ENCODE measurements at regions not wholly inside any gene's neighbourhood (a gene's known extent, or its start where the extent isn't known, plus 50 kb on each side); places are given as distances from the start of the nearest gene placed in this dataset.
"Not testable (repeated sequence)": the region's sequence is repeated elsewhere in the genome, so short reads cannot be mapped to it uniquely, and the experiment has no call there.

DNA sequence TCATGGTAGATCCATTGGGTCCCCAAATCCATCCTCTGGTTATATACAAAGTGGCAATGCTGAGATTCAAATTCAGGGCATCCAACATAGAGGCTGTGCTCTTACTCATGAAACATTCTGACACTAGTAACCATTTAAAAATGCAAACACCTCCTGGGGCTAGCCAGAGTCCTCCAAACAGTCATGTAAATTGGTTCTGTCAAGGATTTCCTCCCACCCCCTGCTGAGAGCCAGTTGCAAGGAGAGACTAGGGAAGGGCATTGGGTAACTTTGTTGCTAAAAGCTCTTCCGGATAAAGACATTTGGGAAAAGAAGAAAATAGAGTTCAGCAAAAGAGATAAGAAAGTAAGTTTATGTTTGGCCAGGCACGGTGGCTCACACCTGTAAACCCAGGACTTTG is 58.3 kb downstream of the ART5 start:
- not testable (repeated sequence) for DNase-seq

DNA sequence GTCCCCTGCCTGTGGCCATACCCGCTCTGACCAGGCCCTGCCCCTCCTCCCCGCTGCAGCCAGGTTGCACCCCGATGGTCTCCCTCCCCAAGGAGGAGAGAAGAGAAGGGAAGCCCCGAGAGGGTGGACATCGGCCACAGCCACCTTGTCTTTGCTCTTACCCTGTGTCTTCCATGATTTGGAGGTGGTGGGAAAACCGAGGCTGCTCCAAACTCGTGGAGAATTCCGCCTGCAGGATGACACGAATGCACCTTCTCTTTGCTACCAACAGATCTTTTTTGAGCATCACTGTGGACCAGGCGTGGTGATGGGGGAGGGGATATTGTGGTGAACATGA is 60.4 kb downstream of the ART5 start:
- DNase-seq, result not testable (repeated sequence)

DNA sequence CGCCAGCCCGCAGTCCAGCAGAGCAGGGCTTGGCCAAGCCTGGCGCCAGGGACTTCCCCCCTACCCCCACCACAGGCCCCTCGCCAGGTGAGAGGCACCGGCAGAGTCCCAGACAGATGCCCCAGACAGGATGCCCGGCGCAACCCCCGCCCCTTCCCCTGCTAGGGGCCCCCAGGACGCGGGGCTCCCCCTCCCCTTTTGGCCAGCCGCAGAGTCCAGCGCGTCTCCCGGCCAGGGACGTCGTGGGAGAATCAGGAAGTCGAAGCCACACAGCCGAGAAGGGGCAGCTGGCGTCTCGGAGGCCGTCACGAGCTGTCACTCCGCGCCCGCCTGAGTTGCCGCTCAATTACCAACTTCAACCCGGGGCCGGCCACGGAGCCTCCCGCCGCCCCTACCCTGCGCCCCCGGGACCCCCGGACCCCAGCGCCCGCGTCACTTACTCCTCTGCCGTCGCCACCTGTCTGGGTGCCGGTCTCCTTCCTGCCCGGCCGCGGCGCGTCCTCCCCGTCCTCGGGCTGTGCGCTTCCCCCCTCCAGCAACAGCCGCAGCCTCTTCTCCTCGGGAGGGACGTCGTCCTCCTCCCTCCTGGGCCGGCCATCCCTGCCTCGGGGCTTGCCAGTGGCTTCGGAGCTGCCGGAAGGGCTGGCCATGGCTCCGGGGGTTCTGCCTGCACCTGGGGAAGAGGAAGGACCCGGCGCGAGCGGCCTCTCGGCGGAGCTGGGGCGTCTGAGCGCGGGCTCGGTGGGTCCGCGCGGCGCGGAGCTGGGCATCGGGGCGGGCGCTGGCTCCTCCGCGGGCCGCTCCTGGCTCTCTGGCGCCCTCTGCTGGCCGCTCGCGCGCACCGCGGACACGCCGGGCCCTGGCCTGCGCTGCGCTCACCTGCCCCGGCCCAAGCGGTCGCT is 61.1 kb downstream of the ART5 start:
- not testable (repeated sequence) for DNase-seq

DNA sequence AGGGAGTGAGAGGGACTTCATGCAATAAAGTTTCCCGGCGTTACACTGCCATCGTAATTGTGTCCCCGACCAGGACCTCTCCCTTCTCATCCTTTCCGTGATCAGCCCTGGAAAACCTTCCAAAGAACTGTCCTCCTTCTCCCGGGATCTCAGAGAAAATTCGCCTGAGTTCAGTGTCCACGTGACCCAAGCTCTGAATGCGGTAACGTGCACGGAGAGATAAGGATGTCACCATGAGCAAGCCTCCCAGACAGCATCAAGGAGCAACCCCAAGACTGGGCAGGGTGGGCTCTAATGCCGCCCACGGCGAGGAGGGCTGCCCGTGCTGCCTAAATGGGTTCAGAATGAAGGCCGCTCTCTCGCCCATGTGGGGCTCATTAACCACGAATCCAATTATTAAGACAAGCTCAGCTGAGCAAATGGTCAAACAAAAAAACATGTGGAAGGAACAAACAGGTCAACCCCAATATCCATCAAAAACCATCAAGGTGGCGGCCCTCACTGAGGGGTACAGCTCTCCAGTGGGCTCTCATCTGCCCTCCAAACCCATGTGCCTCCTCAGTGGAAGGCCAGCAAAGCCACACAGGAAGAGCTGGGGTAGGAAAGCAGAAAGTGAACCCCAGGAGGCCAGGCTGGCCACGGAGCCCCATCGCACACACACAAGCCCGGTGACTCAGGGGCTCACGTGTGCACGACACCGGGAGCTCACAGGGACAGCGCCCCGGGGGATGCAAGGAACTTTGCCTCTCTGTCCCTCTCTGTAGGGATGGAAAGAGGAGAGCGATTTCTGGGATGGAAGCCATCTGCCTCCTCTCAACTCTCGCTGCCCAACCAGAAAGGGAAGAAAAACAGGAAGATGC is 62.0 kb downstream of the ART5 start:
- DNase-seq, result not testable (repeated sequence)

DNA sequence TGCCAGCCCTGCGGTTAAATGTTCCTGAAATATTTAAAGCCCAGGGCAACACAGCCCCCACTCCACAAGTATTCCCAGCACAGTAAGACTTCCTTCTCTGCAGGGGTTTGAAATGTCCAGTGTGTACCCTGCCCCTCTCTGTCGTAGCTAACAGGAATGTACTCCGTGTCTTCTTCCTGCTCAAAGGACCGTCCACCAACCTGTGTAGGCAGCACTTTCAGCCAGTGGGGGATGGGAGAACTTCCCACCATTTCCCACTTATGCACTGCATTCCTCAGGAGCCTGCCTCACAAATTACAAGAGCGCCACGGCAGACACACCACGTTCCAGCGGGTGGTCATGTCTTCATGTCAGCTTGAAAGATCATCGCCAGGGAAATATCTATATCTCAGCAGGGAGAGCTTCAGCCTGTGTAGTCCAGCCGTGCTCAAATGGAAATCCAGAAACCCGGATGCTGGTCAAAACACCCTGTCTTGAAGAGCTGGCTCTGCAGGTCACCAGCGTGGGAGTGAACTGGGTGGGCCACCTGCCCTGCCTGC is 65.7 kb downstream of the ART5 start:
- DNase-seq, result not testable (repeated sequence)

DNA sequence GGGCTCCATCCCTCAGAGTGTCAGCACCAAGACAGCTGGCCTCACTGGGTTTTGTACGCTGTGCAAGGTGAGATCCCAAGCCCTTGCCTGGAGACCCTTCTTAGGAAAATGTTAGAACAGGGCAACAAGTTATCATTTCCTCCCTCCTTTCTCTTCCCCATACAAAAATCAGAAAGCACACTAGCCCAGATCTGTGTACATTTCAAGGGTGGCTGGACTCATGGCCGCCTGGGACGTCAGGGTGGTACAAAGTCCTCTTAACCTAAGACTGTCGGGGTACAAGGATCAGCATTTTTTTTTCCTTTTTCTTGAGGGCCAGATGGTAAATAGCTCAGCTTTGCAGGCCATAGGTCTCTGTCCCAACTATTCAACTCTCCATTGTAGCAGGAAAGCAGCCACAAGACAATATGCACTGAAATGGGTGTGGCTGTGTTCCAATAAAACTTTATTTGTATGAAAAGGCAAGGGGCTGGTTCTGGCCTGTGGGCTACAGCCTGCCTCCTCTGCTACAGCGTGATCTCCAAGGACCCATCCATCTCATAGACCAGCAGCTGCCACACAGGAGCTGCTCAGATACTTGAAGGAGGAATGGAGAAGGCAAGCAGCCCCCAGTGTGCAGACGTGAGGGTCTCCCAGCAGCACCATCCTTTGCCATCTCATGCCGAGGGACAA is 68.7 kb downstream of the ART5 start:
- DNase-seq, result not testable (repeated sequence)

DNA sequence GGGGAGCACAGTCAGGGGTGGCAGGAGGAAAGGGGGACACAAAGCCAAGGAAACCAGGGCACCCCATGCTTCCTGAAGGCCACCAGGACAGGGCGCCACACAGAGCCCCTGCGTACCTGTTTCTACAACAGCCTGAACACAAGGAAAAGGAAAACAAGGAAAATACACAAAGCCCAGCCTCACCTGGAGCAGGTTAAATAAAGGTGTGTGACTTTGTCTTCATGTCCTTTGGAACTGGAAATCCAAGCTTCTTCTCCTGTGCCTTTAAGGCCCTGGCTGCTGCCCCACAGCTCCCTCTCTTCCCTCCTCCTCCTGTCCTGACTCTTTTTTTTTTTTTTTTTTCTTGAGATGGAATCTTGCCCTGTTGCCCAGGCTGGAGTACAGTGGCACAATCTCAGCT is 70.0 kb downstream of the ART5 start:
- not testable (repeated sequence) for DNase-seq

DNA sequence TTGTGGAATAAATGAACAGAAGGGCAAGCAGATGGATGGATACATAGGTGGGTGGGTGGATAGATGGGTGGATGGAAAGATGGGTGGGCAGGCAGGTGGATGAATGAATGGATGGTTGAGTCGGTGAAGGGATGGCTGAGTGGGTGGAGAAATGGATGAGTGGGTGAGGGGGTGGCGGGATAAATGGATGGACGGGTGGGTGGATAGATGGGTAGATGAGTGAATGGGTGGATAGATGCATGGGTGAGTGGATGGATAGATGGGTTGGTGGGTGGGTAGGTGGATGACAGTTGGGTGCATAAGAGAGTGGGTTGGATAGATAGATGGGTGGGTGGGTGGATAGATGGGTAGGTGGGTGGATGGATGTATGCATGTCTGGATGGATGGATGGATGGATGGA is 76.0 kb downstream of the ART5 start:
- not testable (repeated sequence) for DNase-seq

DNA sequence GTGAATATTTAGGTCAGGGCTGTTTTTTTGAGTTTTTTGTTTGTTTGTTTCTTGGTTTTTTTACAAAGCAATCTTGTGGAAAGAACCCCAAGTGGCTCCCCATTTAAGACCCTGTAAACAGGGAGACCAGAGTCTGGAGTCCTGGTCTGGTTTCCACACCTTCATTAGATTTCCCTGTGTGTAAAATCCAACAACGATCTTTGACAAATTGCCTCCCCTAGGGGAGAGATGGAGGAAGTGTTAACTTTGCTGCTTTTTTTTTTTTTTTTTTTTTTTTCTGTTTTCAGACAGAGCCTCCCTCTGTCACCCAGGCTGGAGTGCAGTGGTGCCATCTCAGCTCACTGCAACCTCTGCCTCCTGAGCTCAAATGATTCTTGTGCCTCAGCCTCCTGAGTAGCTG is 77.4 kb downstream of the ART5 start:
- not testable (repeated sequence) for DNase-seq

DNA sequence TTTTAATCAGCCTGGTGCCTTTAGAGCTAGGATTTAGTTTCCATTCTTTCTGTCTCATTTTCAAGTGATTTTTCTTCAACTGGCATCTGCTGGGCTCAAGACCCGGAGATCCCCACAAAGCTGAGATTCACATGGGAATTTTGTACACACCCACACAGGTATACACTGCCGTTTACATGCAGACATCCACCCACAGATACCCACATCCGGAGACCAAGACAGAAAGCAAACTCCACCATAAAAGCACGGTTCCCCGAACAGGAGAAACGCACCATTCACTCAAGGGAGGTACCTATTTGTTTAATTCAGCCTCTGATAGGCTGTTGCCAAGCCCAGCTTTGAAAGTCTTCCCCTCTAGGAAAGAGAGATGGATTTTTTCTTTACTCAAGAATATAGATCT is 87.2 kb downstream of the ART5 start:
- not testable (repeated sequence) for DNase-seq

DNA sequence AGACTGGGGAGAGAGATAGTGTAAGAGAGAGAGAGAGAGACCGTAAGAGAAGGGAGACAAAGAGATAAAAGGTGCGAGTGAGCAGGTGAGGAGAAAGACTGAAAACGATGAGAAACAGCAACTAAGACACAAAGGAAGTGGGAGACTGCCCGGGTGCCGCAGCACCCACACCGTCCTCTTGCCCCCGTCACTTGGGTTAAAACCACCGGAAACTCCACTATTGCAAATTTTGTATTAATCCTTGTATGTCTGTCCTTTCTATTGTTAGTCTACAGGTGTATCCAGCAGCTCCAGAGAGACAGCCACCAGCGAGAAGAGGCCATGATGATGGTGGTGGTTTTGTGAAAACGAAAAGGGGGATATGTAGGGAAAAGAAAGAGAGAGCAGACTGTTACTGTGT is 96.8 kb downstream of the ART5 start:
- not testable (repeated sequence) for DNase-seq

DNA sequence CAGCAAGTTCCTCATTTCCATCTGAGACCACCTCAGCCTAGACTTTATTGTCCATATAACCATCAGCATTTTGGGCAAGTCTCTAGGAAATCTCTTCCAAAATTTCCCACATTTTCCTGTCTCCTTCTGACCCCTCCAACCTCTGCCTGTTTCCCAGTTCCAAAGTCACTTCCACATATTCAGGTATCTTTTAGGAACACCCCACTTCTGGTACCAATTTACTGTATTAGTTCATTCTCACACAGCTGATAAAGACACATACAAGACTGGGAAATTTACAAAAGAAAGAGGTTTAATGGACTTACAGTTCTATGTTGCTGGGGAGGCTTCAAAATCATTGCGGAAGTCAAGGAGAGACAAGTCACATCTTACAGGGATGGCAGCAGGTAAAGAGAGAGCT is 103.6 kb downstream of the ART5 start:
- not testable (repeated sequence) for DNase-seq

DNA sequence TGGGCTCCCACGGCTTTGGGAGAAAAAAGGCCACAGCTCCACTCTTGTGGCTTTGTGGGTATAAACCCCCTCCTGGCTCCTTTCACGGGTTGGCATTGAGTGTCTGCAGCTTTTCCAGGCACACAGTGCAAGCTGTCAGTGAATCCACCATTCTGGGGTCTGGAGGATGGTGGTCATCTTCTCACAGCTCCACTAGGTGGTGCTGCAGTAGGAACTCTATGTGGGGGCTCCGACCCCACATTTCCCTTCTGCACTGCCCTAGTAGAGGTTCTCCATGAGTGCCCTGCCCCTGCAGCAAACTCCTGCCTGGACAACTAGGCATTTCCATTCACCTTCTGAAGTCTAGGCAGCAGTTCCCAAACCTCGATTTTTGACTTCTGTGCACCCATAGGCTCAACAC is 104.5 kb downstream of the ART5 start:
- DNase-seq, result not testable (repeated sequence)

DNA sequence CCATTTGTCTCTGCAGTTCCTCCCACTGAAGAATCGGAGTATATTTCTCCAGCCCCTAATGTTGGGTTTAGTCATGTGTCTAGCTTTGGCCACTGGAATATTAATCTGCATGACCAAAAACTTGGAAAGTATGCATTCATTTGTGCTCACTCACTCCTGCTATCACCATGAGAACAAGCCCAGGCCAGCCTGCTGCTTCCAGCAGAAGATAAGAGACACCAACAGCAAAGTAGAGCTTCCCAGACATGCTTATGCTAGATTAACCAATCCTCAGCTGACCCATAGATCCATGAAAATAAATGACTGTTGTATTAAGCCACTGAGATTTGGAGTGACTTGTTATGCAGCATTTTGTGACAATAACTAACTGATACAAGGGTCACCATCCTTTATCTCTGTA is 108.8 kb downstream of the ART5 start:
- DNase-seq, result not testable (repeated sequence)

DNA sequence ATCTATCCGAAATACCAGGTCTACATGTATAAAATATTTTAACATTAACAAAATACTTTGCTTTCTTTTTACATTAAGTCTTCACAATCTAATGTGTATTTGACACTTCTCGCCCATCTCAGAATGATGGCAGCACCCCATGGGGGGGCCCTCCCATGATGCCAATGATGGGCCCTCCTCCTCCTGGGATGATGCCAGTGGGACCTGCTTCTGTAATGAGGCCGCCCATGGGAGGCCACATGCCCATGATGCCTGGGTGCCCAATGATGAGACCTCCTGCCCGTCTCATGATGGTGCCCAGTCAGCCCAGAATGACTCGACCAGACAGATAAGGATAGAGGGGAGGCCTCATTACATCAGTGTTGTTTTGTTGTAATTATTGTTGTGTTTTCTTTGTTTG is 110.5 kb downstream of the ART5 start:
- DNase-seq, result not testable (repeated sequence)

DNA sequence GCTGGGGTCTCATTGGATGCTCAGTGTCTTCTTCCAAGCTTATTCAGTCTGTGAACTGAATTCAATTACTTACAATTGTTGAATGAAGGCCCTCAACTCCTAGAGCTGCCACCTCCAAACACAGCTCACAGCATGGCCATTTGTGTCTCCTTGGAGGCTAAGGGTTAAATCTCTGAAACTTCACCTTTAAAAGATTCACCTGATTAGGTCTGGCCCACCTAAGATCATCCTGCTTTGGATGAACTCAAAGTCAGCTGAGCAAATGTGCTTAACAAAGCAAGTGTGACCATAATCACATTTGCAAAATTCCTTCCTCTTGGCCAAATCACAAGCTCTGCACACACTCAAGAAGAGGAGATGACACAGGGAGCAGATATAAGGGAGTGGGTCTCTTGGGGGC is 118.2 kb downstream of the ART5 start:
- DNase-seq, result not testable (repeated sequence)

DNA sequence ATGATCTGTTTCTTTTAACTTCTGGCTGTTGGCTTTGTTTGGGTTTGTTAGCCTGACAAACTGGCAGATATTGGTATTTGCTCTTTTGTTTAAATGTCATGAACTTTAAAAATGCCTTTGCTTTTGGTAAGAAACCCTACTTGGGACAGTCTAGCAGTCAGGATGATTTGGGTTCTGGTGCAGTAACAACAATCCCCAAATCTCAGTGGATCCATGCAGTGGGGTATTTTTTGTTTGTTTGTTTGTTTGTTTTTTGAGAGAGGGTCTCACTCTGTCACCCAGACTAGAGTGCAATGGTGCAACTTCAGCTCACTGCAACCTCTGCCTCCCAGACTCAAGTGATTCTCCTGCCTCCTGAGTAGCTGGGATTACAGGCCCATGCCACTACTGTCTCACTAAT is 120.9 kb downstream of the ART5 start:
- not testable (repeated sequence) for DNase-seq

DNA sequence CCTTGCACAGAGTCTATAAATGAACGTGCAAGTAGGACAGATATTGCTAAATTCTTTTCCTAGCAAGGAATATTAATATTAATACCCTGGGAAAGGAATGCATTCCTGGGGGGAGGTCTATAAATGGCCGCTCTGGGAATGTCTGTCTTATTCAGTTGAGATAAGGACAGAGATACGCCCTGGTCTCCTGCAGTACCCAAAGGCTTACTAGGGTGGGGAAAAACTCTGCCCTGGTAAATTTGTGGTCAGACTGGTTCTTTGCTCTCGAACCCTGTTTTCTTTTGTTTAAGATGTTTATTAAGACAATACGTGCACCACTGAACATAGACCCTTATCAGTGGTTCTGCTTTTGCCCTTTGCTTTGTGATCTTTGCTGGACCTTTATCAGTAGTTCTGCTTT is 122.0 kb downstream of the ART5 start:
- not testable (repeated sequence) for DNase-seq

DNA sequence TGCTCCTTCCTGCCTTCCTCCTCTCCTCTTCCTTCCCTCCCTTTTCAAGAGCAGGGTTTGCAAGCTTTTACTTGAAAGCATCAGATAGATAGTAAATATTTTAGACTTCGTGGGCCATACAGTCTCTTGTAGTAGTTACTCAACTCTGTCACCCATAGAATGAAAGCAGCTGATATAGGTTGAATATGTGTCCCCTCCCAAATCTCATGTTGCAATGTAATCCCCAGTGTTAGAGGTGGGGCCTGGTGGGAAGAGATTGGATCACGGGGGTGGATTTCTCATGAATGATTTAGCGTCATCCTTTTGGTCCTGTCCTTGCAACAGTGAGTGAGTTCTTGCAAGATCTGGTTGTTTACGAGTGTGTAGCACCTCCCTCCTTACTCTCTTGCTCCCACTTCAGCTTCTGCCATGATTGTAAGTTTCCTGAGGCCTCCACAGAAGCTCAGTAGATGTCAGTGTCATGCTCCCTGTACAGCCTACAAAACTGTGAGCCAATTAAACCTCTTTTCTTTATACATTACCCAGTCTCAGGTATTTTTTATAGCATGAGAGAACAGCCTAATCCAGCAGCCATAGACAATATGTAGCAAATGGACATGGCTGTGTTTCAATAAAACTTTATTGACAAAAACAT is 124.7 kb downstream of the ART5 start:
- not testable (repeated sequence) for DNase-seq

DNA sequence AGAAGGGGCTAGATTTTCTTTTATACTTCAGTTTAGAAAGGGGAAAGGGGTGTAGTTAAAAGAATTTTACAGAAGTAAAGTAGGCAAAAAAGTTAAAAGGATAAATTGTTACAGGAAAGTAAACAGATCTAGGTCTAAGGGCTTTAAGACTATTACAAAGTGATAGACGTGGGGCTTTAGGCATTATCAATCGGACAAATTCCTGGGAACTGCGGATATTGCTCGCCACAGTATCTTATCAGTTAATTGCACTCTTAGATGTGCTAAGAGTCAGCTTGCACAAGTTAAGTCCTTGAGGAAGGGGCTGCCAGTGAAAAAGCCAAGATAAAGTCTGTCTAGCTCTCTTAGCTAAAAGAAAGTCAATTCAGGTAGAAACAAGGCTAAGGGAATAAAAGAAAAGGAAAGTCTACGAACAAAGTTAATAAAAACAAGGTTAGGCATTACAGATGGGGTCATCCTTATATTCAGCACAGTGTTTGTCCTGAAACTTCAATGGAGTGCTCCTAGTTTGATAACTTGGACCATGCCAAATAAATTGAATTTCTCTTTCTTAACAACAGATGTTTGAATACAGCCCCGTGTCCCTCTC is 125.4 kb downstream of the ART5 start:
- DNase-seq, result not testable (repeated sequence)

DNA sequence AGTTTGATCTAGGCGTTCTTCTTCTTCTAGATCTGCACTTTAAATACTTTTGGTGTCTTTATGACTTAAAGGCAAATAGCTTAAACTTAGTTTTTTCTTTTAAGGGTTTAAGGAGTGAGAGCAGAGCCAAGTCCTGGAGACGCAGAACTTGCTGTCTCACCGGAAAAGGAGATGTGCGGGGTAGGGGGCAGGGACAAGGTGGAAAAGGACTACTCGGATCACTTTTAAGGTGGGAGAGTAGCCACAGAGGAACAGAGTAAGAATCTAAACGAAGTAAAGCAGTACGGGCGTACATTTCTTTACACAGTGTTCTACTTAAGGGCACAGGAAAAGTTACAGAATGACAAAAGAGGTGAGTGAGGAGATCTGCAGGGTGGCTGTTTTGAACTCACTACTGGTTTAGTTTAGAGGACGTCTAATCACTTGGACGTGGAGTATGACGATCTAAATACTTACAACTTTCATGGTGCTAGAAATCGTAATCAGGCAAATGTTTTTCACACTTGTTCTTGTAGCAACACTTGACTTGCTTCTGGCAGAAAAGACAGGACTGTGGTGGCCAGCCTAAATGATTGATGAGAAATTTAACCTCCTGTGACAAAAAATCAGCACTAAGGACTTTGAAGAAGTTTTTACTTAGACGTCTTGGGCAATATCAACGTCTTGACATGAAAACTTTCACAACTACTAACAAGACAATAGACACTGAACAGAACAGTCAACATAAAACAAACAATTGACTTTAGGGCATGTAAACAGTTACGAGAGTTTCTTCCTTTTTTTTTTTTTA is 127.0 kb downstream of the ART5 start:
- DNase-seq, result not testable (repeated sequence)
